Activated CD8-positive, alpha-beta memory T cell treated with anti-CD3 and anti-CD28 coated beads for 36 hours (primary cell): ENCODE measurements at regions not wholly inside any gene's neighbourhood (a gene's known extent, or its start where the extent isn't known, plus 50 kb on each side); places are given as distances from the start of the nearest gene placed in this dataset.
"Not testable (repeated sequence)": the region's sequence is repeated elsewhere in the genome, so short reads cannot be mapped to it uniquely, and the experiment has no call there.

Experiments used
- CTCF ChIA-PET: fragments of 350-600 bp; sonication (Branson Sonifier 250); formaldehyde crosslinking; loops from one replicate; lab custom pipeline; 2021; ENCODE audit warnings: antibody characterized with exemption; lab: Charles Lee
- POLR2A ChIA-PET: fragments of 350-600 bp; sonication (Branson Sonifier 250); formaldehyde crosslinking; loops from one replicate; lab custom pipeline; 2021; ENCODE audit warnings: antibody characterized with exemption; lab: Charles Lee

DNA sequence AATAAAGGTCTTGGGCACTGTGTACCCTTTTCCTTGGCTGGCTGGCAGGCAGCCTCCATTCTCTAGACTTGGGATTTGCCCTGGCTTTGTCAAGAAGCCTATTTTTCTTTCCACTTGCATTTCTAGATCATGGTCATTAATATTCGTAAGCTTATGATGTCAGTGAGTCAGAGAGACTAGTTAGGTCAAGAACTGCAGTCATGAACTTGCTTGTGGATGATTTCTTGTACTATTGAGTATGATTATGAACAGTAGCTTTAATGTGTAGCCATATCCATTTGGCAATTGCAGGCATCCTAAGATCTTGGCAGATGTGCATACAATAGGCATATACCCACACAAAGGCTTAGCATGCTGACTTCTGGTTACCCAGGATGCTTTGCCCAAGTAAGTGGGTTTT lies 186.8 kb upstream of the CLINT1 start:
- CTCF ChIA-PET, result no interaction called here
- POLR2A ChIA-PET, result no interaction called here

DNA sequence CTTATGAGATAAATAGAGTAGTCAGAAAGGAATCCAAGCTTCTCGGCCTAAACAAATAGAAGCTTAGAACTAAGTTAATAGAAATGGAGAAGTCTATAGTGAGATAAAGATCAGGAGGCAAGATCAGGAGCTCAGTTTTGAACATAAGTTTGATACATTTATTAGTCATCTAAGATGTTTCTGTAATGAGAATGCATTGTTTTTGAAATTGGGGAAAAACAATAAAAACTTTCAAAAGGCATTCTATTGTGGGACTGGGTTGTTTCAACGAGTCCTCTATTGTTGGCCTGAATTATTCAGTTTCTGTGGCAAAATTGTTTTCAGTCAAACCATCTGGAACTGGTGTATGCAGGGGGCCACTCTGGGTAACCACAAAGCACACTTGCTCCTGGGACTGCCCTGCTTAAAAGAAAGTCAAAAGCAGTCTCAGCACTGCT lies 181.0 kb upstream of the CLINT1 start:
- POLR2A ChIA-PET, result no interaction called here
- CTCF ChIA-PET, result no interaction called here

DNA sequence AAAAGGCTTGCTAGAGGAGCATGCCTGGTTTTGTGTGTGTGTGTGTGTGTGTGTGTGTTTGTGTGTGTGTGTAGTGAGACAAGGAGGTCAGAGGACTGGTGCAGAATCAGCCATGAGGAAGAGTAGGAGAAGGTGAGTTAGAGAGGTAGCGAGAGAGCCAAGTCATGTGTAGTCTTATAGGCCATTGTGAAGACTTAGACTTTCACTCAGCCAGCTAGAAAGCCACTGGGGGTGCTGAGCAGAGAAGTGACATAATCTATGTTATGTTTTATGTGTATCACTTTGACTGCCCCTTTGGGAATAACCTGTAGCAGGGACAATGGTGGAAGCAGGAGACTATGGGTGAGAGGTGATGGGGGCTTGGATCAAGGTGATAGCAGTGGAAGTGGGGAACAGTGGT lies 180.5 kb upstream of the CLINT1 start:
- ChIA-PET POLR2A (no interaction called here), CTCF (no interaction called here)

DNA sequence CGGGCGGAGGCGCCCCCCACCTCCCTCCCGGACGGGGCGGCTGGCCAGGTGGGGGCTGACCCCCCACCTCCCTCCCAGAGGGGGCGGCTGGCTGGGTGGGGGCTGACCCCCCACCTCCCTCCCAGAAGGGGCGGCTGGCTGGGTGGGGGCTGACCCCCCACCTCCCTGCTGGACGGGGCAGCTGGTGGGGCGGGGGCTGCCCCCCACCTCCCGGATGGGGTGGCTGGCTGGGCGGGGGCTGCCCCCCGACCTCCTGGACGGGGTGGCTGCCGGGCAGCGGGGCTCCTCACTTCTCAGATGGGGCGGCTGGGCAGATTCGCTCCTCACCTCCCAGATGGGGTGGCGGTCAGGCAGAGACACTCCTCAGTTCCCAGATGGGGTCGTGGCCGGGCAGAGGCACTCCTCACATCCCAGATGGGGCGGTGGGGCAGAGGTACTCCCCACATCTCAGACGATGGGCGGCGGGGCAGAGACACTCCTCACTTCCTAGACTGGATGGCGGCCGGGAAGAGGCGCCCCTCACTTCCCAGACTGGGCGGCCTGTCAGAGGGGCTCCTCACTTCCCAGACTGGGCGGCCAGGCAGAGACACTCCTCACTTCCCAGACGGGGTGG lies 178.1 kb upstream of the CLINT1 start:
- CTCF ChIA-PET, POLR2A ChIA-PET: not testable (repeated sequence)

DNA sequence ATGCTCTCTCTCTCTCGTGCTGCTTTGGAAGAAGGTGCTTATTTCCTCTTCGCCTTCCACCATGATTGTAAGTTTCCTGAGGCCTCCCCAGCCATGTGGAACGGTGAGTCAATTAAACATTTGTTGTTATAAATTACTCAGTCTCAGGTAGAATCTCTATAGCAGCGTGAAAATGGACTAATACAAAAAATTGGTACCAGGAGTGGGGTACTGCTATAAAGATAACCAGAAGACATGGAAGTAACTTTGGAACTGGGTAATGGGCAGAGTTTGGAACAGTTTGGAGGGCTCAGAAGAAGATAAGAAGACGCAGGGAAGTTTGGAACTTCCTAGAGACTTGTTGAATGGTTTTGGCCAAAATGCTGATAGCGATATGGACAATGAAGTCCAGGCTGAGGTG lies 175.6 kb upstream of the CLINT1 start:
- CTCF ChIA-PET, POLR2A ChIA-PET: not testable (repeated sequence)

DNA sequence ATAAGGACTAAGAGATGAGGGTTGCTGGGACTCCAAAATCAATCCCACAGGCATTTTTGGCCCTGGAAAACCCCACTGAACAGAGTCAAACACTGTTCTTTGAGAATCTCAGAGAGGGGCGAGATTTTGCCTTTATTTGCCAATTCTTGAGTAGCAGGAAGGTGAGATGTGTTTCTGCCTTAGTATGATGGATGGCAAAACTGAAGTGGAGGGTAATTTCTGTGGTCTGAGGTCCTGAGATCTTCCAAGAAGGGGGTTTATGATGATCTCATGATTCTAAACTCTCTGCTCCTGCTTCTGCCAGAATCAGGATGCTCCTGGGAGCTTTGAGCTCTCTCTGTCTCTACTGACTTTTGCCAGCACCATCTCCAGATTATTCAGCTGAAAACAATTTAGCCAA lies 174.8 kb upstream of the CLINT1 start:
- POLR2A ChIA-PET, result no interaction called here
- CTCF ChIA-PET, result no interaction called here

DNA sequence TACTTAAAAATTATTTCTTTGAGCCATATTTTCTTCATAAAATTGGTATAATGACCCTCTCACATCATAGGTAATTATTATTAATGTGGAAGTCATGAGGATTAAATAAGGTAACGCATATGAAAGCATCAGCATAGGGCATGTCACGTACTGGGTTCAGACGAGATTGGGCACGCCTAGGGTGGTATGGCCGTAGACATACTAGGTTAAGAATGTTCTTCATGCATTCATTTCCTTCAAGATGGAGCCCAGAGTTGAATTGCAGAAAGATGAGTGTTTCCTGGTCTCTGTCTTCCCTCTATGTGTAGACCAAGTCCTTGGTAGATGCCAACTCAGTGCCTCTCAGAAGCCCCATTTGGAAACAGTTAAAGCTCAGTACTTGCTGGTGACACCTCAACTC lies 174.1 kb upstream of the CLINT1 start:
- ChIA-PET POLR2A (no interaction called here), CTCF (no interaction called here)

DNA sequence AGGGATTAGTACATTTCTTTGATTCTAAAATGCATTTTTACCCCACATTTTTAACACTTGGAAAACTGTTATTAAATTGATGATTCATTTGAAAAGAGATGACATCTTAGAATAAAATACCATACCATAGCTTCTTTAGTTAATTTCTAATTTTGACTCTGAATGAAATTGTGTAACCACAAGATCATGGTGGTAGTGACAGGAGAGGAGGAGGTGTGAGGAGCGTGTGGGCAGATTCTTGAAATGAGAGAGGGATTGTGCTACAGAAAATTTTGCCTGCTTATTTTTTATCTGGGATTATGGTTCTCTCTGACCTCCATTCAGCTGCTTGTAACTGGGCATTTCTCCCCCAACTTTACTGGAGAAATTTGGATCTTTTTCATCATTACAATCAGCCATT lies 173.3 kb upstream of the CLINT1 start:
- CTCF ChIA-PET, result no interaction called here
- POLR2A ChIA-PET, result no interaction called here

DNA sequence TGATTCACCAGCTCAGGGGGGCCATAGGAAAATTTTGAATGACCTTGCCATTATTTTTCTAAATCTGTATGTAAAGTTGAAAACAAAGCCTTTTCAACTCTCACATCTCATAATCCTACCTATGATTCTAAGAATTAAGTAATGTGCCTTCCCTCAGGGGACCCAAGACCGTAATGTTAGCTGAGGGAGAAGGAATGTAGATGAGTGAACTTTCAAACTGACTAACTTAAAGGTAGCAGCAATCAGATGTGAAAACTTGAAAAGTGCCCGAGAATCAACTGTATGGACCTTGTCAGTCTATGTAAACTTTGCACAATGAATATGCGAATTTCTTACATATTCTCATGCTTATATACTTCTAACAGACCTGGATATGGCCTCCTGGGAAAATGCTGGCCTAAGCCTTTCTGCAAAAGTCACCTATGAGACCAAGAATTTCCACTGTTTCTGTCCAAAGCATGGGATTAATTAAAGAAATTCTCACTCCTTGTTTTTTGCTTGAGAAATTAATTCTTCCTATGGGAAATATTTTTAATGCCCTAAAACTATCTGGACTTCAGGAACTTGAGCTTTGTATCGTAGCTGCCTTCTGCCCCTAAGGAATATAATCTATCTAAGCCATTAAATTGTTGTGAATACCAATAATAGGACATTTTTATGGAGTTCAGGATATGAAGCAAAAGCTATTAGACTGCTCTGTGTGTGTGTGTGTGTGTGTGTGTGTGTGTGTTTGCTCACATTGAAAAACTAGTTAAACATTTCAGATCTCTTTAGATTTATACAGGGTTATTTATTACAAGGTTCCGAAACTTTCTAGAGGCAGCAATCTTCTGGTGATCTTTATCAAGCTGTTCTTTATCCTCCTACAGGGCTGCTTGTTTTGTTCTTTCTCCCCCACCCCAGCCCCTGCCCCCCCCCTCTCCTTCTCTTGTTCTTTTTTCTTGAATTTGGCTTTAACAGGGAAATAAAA lies 169.1 kb upstream of the CLINT1 start:
- ChIA-PET CTCF (no interaction called here), POLR2A (no interaction called here)

DNA sequence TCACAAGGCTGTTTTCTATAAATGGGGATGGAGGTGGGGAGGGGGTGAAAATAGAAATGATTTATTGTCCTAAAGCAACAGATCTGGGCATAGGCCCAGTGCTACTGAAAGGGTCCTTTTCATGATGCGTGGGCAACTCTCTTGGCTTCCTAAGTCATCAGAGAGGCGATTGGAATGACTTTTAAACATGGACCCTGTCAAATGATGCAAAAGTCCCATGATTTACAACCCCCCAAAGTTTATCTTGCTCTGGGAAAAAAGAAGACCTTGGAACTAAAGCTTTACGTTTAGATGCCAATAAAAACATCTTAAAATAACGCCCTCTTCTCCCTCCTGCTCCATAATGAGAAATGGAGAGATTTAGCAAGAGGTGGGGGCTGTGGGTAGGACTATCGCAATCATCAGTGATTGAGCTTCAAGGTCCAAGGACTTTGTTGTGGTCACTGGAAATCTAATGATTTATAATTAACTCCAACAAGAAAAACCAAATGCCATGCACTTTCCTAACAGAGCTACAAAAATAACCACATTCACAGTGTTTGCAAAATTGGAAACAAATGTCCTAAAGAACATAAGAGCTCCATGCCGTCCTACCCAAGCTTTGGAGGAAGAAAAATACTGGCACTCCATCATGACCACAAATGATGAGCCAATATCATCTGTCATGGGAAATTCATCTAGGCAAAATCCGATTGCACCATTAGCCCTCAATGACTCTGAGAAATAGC lies 167.5 kb upstream of the CLINT1 start:
- ChIA-PET CTCF (no interaction called here), POLR2A (no interaction called here)

DNA sequence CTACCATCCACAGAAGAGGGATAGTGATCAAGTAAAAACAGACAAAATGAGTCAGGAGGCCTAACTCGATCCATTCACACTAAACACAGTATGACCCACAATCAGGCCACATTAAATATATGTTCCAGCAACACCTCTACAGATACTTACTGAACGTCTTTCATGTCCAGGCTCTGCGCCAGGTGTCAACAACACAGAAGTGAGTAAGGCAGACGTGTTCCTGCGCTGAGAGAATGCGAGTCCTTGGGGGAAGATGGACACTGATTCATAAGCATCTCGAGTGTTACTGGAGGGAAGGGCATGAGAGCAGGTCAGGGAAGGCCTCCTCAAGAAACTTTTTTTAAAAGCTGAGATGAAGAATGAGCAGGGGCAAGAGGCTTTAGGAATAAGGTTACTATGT lies 164.3 kb upstream of the CLINT1 start:
- ChIA-PET CTCF (no interaction called here), POLR2A (no interaction called here)

DNA sequence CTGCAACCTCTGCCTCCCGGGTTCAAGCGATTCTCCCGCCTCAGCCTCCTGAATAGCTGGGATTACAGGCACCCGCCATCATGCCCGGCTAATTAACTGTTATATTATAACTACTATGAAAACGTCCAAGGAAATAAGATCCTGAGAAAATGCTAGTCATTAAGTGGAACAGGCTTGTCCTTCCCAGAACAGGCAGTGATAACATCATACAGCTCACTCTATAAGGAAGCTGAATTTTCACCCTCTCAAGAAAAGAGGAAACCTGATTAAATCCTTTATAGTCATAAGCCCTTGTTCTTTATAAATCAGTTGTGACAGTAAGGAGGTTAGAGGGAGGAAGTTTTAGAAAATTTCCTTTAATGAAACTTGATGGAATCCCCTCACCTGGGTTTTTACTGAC lies 163.9 kb upstream of the CLINT1 start:
- ChIA-PET CTCF (no interaction called here), POLR2A (interaction anchor here (0.5 kb wide), 1 partner anchor 162 kb away, joined by 5 read pairs; no protein-coding TSS in a partner anchor)

DNA sequence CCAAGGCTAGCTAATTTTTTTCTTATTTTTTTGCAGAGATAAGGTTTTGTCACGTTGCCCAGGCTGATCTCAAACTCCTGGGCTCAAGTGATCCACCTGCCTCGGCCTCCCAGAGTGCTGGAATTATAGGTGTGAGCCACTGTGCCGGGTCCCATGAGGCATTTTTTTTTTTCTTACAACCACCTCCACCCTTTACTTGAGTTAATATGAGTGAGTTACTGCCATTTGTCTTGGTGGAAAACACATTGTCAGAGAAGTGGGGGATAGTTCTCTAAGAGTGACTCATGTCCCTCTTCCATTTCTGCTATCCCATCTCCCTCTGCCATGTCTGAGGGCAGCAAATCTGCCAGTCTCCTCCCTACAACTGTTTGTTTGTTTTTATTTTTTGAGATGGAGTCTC lies 163.4 kb upstream of the CLINT1 start:
- CTCF ChIA-PET, result no interaction called here
- POLR2A ChIA-PET, result interaction anchor here (0.5 kb wide), 1 partner anchor 161 kb away, joined by 5 read pairs; no protein-coding TSS in a partner anchor

DNA sequence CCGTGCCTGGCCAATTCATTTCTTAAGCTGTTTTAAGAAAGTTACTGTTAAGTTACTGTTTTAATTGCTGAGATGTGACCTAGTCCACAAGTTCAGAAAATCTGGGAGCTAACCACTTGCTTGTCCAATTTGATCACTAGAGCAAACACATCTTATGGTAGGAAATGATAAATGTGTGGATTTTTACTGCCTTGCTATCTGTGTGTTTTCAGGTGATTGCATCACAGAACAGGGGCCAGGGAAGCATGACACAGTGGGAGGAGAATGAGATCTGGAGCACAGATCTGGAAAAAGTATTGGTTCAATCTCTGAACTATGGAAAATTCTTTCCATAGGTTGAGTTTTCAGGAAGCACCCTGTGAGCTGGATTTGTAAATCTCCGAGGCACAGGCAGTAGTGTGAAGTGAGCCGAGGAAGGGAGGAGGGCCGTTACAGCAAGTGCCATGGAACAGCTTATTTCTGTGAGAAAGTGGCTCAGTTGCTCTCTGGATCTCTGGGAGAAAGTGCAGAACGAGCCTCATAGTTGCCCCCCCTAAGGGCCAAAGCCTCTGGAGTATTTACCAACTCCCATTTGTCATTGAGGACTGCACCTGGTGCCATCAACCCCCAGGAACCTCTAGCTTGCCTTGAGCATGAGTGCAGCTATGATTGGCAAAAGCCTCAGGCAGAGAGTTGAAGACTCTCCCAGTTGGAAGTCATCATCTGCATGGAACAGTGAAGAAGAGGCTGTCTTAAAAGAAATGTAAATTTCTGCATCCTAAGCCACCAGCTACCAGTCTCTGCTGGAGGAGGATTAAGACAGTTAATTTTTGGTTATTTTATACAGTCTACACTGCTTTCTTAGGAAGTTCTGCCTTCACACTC lies 161.8 kb upstream of the CLINT1 start:
- POLR2A ChIA-PET, result no interaction called here
- CTCF ChIA-PET, result interaction anchor here (0.7 kb wide), 1 partner anchor 1086 kb away, joined by 5 read pairs; no protein-coding TSS in a partner anchor

DNA sequence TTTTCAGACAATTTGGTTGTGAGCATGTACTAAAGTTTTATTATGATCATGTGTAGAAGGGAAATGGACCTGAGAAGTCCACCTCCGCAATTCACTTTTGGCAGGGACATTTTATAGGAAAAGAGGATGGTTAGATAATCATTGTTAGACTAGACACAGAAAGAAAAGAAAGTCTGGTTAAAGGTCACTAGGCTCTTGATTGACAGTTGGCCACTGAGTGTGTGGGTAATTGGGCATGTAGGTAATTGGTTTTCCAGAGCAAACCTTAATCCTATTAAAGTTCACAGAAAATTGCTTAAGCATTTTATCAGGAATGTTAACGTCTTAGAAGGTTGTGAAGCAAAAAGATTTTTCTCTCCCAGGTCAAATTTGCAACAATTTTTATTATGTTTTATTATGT lies 158.5 kb upstream of the CLINT1 start:
- ChIA-PET CTCF (no interaction called here), POLR2A (no interaction called here)

DNA sequence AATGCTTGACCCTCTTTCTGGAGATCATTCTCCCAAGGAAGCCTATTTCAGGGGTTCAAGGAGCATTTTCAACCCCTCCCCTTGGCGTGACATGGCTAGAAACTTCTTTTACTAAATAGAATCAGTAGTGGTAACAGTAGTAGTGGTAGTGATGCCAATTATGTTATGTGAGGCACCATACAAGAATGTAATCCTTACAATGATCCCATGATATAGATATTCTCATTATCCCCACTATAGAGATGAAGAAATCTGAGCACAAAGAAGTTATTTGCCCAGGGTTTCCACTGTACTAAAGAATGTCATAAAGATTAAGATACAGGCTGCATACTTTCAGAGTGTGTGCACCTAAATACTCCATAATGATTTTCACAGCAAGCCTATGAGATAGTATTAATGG lies 155.4 kb upstream of the CLINT1 start:
- ChIA-PET POLR2A (no interaction called here), CTCF (no interaction called here)

DNA sequence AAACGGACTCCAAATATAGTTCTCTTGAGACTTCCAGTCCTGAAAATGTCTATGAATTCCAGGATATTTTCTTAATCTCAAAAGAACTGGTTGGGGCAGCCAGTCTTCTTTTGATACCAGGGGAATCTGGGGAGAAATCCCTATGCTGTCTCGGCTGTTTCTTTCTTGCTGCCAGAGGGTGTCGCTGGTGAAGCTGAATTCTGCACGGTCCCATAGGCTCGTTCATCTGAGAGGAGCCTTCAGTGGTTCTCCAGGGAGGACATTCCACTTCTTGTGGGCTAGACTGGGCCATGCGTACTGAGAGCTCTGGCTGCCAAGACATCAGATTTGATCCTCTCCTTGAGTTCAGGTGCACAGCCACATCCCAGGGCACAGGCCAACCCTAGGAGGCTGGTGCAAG lies 155.0 kb upstream of the CLINT1 start:
- POLR2A ChIA-PET, result no interaction called here
- CTCF ChIA-PET, result no interaction called here

DNA sequence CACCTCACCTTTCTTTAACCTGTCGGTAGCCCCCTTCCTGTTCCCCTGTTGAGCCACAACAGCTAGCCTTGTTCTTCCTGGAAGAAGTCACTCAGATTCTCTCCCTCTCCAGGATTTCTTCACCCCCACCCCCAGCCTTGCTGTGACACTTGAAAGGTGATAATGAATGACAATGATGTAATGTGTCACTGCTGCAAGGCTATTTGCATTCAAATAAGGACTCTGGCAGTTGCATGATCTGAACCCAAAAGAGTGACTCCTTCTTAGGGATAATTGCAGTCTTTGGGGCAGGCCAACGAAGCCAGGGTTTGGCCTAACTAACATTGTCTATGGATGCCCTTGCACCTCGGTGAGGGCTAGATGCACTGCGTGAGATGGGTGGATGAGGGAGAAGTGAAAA lies 154.4 kb upstream of the CLINT1 start:
- POLR2A ChIA-PET, result no interaction called here
- CTCF ChIA-PET, result no interaction called here

DNA sequence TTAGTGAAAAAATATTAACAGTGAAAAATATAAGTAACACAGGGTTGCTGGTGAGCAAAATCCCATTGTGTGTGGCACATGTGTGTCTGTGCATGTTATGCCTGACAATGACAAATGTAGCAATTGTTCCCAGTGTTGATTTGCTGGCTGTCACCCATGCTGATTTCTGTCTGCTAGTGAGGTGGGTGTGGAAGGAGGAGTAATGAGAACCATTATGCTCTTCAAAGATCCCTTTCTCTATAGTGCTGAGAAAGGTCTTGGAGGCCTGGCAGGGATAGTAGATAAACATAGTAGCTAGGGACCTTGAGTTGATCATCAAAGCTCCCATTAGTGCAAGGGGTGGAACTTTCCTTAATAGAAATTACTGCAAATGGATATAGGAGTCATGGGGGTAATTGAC lies 152.5 kb upstream of the CLINT1 start:
- CTCF ChIA-PET, result no interaction called here
- POLR2A ChIA-PET, result no interaction called here
